Endodermal cell (in vitro differentiated cells): ENCODE measurements at regions not wholly inside any gene's neighbourhood (a gene's known extent, or its start where the extent isn't known, plus 50 kb on each side); places are given as distances from the start of the nearest gene placed in this dataset.

Source experiments
- DNase-seq: peaks from one replicate; pipeline ENCODE4 v3.0.0-alpha.2; 2017
- H3K27ac ChIP-seq: 2 replicates; pipeline ENCODE4 v1.5.1; 2013; ENCODE audit warnings: mild to moderate bottlenecking, low read depth, low read length, moderate library complexity
- H3K27me3 ChIP-seq: 2 replicates; pipeline ENCODE4 v1.6.1; 2013; ENCODE audit warnings: mild to moderate bottlenecking, low read length, moderate library complexity; ENCODE audit not compliant: insufficient read depth, control insufficient read depth, poor library complexity, severe bottlenecking
- H3K36me3 ChIP-seq: 2 replicates; pipeline ENCODE4 v1.7.0; 2013; ENCODE audit warnings: mild to moderate bottlenecking, low read length, moderate library complexity; ENCODE audit not compliant: control insufficient read depth, insufficient read depth
- H3K4me1 ChIP-seq: one replicate; pipeline ENCODE4 v1.7.0; 2013; ENCODE audit warnings: low read length; ENCODE audit not compliant: control insufficient read depth, insufficient read depth
- H3K4me3 ChIP-seq: 2 replicates; pipeline ENCODE4 v1.5.1; 2013; ENCODE audit warnings: mild to moderate bottlenecking, low read length, moderate library complexity
- H3K9ac ChIP-seq: 2 replicates; pipeline ENCODE4 v1.6.1; 2013; ENCODE audit warnings: mild to moderate bottlenecking, low read length, moderate library complexity; ENCODE audit not compliant: poor library complexity, severe bottlenecking; ENCODE audit errors: extremely low read depth
- H3K9me3 ChIP-seq: 2 replicates; pipeline ENCODE4 v1.6.1; 2013; ENCODE audit warnings: mild to moderate bottlenecking, low read length, moderate library complexity; ENCODE audit not compliant: control insufficient read depth
- H3K27ac Mint-ChIP-seq: 2 replicates; pipeline ENCODE4 v1.8.0; 2020; ENCODE audit warnings: mixed read lengths
- H3K27me3 Mint-ChIP-seq: 2 replicates; pipeline ENCODE4 v1.8.0; 2021; ENCODE audit warnings: mild to moderate bottlenecking, mixed read lengths; ENCODE audit not compliant: insufficient read depth
- H3K36me3 Mint-ChIP-seq: 2 replicates; pipeline ENCODE4 v1.8.0; 2020; ENCODE audit warnings: low read depth, mixed read lengths
- H3K4me1 Mint-ChIP-seq: 2 replicates; pipeline ENCODE4 v1.8.0; 2020; ENCODE audit warnings: mixed read lengths
- H3K4me3 Mint-ChIP-seq: 2 replicates; pipeline ENCODE4 v1.8.0; 2020; ENCODE audit warnings: mild to moderate bottlenecking, moderate library complexity, mixed read lengths
- H3K9me3 Mint-ChIP-seq: 2 replicates; pipeline ENCODE4 v1.8.0; 2020; ENCODE audit warnings: mild to moderate bottlenecking, mixed read lengths
- CTCF ChIP-seq: fragments of 200-600 bp; sonication (generic); conservative IDR thresholded peaks from 2 replicates; pipeline ENCODE4 v1.5.0; 2021; ENCODE audit warnings: antibody characterized with exemption, mild to moderate bottlenecking
- WGBS, 2 experiments: methylation state at CpG; one replicate each; pipeline versions ENCODE4 v1.1.5 to v1.1.7; 2013; ENCODE audit warnings: missing lambda C conversion rate in 2 of 2, mixed read lengths in 1 of 2; ENCODE audit not compliant: insufficient coverage in 1 of 2, insufficient read length in 1 of 2; 5-methylcytosine and 5-hydroxymethylcytosine counted together

- H3K27me3 Mint-ChIP-seq: no peaks in the 10 kb centered on the region
- Histone ChIP-seq H3K27me3 (no peaks in the 10 kb centered on the region), H3K4me1 (no peaks in the 10 kb centered on the region), H3K9ac (no peak overlapping the region), H3K27ac (no peak overlapping the region), H3K9me3 (peaks cover 66% of the 10 kb centered on the region), H3K4me3 (no peak overlapping the region), H3K36me3 (no peaks in the 10 kb centered on the region)
- 82 to 85% methylated on average over 3 to 5 of the region's 5 CpGs for WGBS, 2 experiments
- no peak overlapping the region for H3K27ac Mint-ChIP-seq
- no peak overlapping the region for H3K4me3 Mint-ChIP-seq
- no peaks in the 10 kb centered on the region for H3K36me3 Mint-ChIP-seq
- DNase-seq: no peak
- TF ChIP-seq CTCF: no peak
- peaks cover 17% of the 10 kb centered on the region for H3K9me3 Mint-ChIP-seq
- no peaks in the 10 kb centered on the region for H3K4me1 Mint-ChIP-seq
These were observed 168.5 kb downstream of the CBLN2 start for GRCh38 chr18:72375618-72376017.

- TF ChIP-seq CTCF: no peak
- Histone ChIP-seq H3K4me1 (no peaks in the 10 kb centered on the region), H3K9ac (no peak overlapping the region), H3K27ac (no peak overlapping the region), H3K9me3 (peaks cover 73% of the 10 kb centered on the region), H3K36me3 (no peaks in the 10 kb centered on the region), H3K27me3 (no peaks in the 10 kb centered on the region), H3K4me3 (no peak overlapping the region)
- Mint-ChIP-seq H3K9me3 (peaks cover 29% of the 10 kb centered on the region), H3K4me1 (no peaks in the 10 kb centered on the region), H3K27ac (no peak overlapping the region), H3K4me3 (no peak overlapping the region), H3K36me3 (no peaks in the 10 kb centered on the region), H3K27me3 (no peaks in the 10 kb centered on the region)
- no peak for DNase-seq
These were observed 172.1 kb downstream of the CBLN2 start for GRCh38 chr18:72372076-72372475.

- no peaks in the 10 kb centered on the region for H3K36me3 Mint-ChIP-seq
- TF ChIP-seq CTCF: no peak
- no peak for DNase-seq
- peaks cover 56% of the 10 kb centered on the region for H3K9me3 ChIP-seq
- H3K9me3 Mint-ChIP-seq: peaks cover 29% of the 10 kb centered on the region
- H3K9ac ChIP-seq: no peak overlapping the region
- H3K4me1 ChIP-seq: no peaks in the 10 kb centered on the region
- H3K27ac Mint-ChIP-seq: no peak overlapping the region
- no peaks in the 10 kb centered on the region for H3K4me1 Mint-ChIP-seq
- 63% methylated on average over 1 of the region's 1 CpG; no CpG with 5 or more reads in 1 of the 2 experiments for WGBS, 2 experiments
- H3K27ac ChIP-seq: no peak overlapping the region
- H3K27me3 Mint-ChIP-seq: no peaks in the 10 kb centered on the region
- H3K36me3 ChIP-seq: no peaks in the 10 kb centered on the region
- no peak overlapping the region for H3K4me3 ChIP-seq
- no peak overlapping the region for H3K4me3 Mint-ChIP-seq
- no peaks in the 10 kb centered on the region for H3K27me3 ChIP-seq
These were observed 175.8 kb downstream of the CBLN2 start for GRCh38 chr18:72368308-72368707.
